ENCODE measurements at regions not wholly inside any gene's neighbourhood (a gene's known extent, or its start where the extent isn't known, plus 50 kb on each side); places are given as distances from the start of the nearest gene placed in this dataset.

DNA sequence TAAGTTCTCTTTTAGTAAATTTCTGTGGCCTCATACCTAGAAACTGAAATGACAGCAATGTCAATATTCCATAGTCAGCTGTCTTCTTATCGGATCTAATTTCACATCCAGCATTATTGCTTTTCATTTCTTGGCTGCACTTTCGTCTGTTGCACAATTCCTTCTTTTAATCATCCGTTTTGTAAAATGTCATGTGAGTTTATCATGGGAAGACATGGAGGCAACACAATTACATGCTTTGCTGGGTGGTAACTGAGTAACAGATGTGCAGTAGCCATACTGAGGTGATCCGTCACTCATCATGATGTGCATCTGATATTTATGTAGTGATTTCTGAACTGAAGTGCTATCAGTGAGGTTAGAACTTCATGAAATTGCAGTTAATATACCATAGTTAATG lies 68.3 kb upstream of the SLC7A11 start:
- TF ChIP-seq, protein P1, sequence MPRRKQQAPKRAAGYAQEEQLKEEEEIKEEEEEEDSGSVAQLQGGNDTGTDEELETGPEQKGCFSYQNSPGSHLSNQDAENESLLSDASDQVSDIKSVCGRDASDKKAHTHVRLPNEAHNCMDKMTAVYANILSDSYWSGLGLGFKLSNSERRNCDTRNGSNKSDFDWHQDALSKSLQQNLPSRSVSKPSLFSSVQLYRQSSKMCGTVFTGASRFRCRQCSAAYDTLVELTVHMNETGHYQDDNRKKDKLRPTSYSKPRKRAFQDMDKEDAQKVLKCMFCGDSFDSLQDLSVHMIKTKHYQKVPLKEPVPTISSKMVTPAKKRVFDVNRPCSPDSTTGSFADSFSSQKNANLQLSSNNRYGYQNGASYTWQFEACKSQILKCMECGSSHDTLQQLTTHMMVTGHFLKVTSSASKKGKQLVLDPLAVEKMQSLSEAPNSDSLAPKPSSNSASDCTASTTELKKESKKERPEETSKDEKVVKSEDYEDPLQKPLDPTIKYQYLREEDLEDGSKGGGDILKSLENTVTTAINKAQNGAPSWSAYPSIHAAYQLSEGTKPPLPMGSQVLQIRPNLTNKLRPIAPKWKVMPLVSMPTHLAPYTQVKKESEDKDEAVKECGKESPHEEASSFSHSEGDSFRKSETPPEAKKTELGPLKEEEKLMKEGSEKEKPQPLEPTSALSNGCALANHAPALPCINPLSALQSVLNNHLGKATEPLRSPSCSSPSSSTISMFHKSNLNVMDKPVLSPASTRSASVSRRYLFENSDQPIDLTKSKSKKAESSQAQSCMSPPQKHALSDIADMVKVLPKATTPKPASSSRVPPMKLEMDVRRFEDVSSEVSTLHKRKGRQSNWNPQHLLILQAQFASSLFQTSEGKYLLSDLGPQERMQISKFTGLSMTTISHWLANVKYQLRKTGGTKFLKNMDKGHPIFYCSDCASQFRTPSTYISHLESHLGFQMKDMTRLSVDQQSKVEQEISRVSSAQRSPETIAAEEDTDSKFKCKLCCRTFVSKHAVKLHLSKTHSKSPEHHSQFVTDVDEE (CRISPR knock-in tag; IDR thresholded peaks at IDR 0.05): no peak
- TF ChIP-seq ZC3H10 (CRISPR knock-in tag; IDR thresholded peaks at IDR 0.05) (no peak), ZNF70 (CRISPR knock-in tag; IDR thresholded peaks at IDR 0.05) (no peak), ARNTL (CRISPR knock-in tag; IDR thresholded peaks at IDR 0.05; ENCODE audit: borderline replicate concordance, low read depth) (no peak), PPARA (CRISPR knock-in tag; IDR thresholded peaks at IDR 0.05; ENCODE audit: borderline replicate concordance) (no peak), ZNF8 (CRISPR knock-in tag; IDR thresholded peaks at IDR 0.05) (no peak), CSDC2 (CRISPR knock-in tag; IDR thresholded peaks at IDR 0.05) (no peak), PATZ1 (CRISPR knock-in tag; IDR thresholded peaks at IDR 0.05; ENCODE audit: borderline replicate concordance) (no peak)
- TF ChIP-seq, protein P2, sequence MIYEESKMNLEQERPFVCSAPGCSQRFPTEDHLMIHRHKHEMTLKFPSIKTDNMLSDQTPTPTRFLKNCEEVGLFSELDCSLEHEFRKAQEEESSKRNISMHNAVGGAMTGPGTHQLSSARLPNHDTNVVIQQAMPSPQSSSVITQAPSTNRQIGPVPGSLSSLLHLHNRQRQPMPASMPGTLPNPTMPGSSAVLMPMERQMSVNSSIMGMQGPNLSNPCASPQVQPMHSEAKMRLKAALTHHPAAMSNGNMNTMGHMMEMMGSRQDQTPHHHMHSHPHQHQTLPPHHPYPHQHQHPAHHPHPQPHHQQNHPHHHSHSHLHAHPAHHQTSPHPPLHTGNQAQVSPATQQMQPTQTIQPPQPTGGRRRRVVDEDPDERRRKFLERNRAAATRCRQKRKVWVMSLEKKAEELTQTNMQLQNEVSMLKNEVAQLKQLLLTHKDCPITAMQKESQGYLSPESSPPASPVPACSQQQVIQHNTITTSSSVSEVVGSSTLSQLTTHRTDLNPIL (CRISPR knock-in tag; IDR thresholded peaks at IDR 0.05; ENCODE audit: low read depth): no peak
- TF ChIP-seq, protein P3, sequence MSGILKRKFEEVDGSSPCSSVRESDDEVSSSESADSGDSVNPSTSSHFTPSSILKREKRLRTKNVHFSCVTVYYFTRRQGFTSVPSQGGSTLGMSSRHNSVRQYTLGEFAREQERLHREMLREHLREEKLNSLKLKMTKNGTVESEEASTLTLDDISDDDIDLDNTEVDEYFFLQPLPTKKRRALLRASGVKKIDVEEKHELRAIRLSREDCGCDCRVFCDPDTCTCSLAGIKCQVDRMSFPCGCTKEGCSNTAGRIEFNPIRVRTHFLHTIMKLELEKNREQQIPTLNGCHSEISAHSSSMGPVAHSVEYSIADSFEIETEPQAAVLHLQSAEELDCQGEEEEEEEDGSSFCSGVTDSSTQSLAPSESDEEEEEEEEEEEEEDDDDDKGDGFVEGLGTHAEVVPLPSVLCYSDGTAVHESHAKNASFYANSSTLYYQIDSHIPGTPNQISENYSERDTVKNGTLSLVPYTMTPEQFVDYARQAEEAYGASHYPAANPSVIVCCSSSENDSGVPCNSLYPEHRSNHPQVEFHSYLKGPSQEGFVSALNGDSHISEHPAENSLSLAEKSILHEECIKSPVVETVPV (CRISPR knock-in tag; IDR thresholded peaks at IDR 0.05): no peak

All from SK-N-SH treated with all-trans-retinoic acid at 6 μM for 48 hours (cell line).